SK-N-MC (cell line): ENCODE measurements at regions not wholly inside any gene's neighbourhood (a gene's known extent, or its start where the extent isn't known, plus 50 kb on each side); places are given as distances from the start of the nearest gene placed in this dataset.

Experiments
- EZH2 ChIP-seq: fragments of 200-600 bp; sonication (generic); IDR thresholded peaks from one replicate; pipeline ENCODE4 v1.6.1; 2017; ENCODE audit warnings: antibody characterized with exemption
- FOXP2 ChIP-seq: optimal IDR thresholded peaks from 2 replicates; pipeline ENCODE3; 2011; ENCODE audit warnings: mild to moderate bottlenecking, moderate library complexity; ENCODE audit not compliant: insufficient read depth; ENCODE audit errors: extremely low read length, control extremely low read depth
- POLR2AphosphoS5 ChIP-seq: IDR thresholded peaks from 2 replicates; pipeline ENCODE4 v1.6.1; 2012; ENCODE audit warnings: mild to moderate bottlenecking, low read depth, low read length, borderline replicate concordance

- no peak for TF ChIP-seq POLR2AphosphoS5
- no peak for TF ChIP-seq EZH2
- no peak for TF ChIP-seq FOXP2
Measured at GRCh38 chr4:124282301-124282898, 430.1 kb downstream of the ANKRD50 start.
